PFSK-1 (cell line): ENCODE measurements at regions not wholly inside any gene's neighbourhood (a gene's known extent, or its start where the extent isn't known, plus 50 kb on each side); places are given as distances from the start of the nearest gene placed in this dataset.

ENCODE experiments used
- POLR2AphosphoS5 ChIP-seq: IDR thresholded peaks from 2 replicates; pipeline ENCODE4 v1.6.1; 2012; ENCODE audit warnings: low read depth, mild to moderate bottlenecking, control low read depth, low read length, moderate library complexity
- SIN3A ChIP-seq: IDR thresholded peaks from 2 replicates; pipeline ENCODE4 v1.6.1; 2012; ENCODE audit warnings: mild to moderate bottlenecking, low read length, moderate library complexity, borderline replicate concordance; ENCODE audit not compliant: insufficient read depth
- TF ChIP-seq, protein P1 (sequence below), 2 experiments: IDR thresholded peaks; 2 replicates each; pipeline versions ENCODE4 v1.6.1 to v1.8.0; 2011 to 2012; ENCODE audit warnings: low read depth in 2 of 2, low read length in 2 of 2, control low read depth in 1 of 2, inconsistent platforms in 1 of 2, mild to moderate bottlenecking in 1 of 2, moderate library complexity in 1 of 2; ENCODE audit not compliant: insufficient read depth in 1 of 2

DNA sequence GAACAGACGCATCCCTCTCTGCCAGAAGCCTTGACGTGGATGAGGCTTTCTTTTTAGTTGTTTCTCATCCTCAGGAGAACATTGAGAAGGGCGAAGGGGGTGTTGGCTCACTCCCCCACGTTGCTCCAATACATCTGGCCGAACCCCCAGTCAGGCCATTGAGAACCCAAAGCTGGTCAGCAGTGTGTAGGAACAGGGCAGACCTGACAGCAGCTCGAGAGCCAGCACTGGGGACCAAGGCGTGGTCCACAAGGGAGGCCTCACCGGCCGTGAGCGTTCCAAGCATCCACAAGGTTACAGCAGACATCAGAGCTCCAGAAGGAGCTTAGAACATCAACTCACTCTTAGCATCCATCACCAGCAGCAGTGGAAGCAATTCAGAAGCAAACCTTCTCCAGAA, 387.9 kb upstream of the ARID1B start:
- TF ChIP-seq SIN3A (no peak), POLR2AphosphoS5 (no peak)
- TF ChIP-seq, protein P1, sequence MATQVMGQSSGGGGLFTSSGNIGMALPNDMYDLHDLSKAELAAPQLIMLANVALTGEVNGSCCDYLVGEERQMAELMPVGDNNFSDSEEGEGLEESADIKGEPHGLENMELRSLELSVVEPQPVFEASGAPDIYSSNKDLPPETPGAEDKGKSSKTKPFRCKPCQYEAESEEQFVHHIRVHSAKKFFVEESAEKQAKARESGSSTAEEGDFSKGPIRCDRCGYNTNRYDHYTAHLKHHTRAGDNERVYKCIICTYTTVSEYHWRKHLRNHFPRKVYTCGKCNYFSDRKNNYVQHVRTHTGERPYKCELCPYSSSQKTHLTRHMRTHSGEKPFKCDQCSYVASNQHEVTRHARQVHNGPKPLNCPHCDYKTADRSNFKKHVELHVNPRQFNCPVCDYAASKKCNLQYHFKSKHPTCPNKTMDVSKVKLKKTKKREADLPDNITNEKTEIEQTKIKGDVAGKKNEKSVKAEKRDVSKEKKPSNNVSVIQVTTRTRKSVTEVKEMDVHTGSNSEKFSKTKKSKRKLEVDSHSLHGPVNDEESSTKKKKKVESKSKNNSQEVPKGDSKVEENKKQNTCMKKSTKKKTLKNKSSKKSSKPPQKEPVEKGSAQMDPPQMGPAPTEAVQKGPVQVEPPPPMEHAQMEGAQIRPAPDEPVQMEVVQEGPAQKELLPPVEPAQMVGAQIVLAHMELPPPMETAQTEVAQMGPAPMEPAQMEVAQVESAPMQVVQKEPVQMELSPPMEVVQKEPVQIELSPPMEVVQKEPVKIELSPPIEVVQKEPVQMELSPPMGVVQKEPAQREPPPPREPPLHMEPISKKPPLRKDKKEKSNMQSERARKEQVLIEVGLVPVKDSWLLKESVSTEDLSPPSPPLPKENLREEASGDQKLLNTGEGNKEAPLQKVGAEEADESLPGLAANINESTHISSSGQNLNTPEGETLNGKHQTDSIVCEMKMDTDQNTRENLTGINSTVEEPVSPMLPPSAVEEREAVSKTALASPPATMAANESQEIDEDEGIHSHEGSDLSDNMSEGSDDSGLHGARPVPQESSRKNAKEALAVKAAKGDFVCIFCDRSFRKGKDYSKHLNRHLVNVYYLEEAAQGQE (IDR thresholded peaks at IDR 0.05; ENCODE audit: insufficient read depth in 1 of 2, low read depth in 2 of 2, low read length in 2 of 2) = no peak
